ENCODE measurements at regions not wholly inside any gene's neighbourhood (a gene's known extent, or its start where the extent isn't known, plus 50 kb on each side); places are given as distances from the start of the nearest gene placed in this dataset.

DNA sequence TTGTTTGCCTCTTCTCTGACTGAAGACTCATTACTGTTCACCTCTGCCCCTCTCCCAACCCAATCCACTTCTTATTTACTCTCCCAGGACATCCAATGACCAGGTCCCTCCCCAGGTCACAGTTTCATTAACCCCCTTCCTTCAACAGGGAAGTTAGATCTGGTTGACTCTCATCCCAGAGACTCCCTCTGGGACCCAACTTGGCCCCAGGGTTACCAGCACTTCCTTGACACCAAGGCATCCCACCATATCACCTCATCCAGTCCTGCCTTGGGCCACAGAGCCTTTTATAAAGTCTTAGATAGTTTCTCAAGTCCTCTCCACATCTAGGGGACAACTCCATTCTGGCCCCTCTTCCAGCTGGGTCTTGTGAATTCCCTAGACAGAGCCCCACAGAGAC lies 470.6 kb upstream of the TSHZ3 start:
- TF ChIP-seq, protein P1, sequence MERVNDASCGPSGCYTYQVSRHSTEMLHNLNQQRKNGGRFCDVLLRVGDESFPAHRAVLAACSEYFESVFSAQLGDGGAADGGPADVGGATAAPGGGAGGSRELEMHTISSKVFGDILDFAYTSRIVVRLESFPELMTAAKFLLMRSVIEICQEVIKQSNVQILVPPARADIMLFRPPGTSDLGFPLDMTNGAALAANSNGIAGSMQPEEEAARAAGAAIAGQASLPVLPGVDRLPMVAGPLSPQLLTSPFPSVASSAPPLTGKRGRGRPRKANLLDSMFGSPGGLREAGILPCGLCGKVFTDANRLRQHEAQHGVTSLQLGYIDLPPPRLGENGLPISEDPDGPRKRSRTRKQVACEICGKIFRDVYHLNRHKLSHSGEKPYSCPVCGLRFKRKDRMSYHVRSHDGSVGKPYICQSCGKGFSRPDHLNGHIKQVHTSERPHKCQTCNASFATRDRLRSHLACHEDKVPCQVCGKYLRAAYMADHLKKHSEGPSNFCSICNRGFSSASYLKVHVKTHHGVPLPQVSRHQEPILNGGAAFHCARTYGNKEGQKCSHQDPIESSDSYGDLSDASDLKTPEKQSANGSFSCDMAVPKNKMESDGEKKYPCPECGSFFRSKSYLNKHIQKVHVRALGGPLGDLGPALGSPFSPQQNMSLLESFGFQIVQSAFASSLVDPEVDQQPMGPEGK (CRISPR knock-in tag; IDR thresholded peaks at IDR 0.05; ENCODE audit: borderline replicate concordance): no peak
- TF ChIP-seq, protein P2, sequence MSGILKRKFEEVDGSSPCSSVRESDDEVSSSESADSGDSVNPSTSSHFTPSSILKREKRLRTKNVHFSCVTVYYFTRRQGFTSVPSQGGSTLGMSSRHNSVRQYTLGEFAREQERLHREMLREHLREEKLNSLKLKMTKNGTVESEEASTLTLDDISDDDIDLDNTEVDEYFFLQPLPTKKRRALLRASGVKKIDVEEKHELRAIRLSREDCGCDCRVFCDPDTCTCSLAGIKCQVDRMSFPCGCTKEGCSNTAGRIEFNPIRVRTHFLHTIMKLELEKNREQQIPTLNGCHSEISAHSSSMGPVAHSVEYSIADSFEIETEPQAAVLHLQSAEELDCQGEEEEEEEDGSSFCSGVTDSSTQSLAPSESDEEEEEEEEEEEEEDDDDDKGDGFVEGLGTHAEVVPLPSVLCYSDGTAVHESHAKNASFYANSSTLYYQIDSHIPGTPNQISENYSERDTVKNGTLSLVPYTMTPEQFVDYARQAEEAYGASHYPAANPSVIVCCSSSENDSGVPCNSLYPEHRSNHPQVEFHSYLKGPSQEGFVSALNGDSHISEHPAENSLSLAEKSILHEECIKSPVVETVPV (CRISPR knock-in tag; IDR thresholded peaks at IDR 0.05): no peak
